IMR-90 (cell line): ENCODE measurements at regions not wholly inside any gene's neighbourhood (a gene's known extent, or its start where the extent isn't known, plus 50 kb on each side); places are given as distances from the start of the nearest gene placed in this dataset.

ENCODE experiments used
- ATAC-seq: fragments of 200-7000 bp; cut with Tn5 transposase; 2 replicates; pipeline ENCODE4 v1.9.1; 2020; ENCODE audit warnings: low read depth, mild to moderate bottlenecking, moderate library complexity
- BruUV-seq: library from RNA; stranded (reverse); fragments of 400-500 nt; replicated peaks from 2 replicates; lab custom pipeline; 2021; lab: Mats Ljungman, UMichigan
- CTCF ChIA-PET: fragments of 300-600 bp; formaldehyde crosslinking; extraction: SDS; loops from one replicate; lab custom pipeline; 2021; ENCODE audit warnings: antibody characterized with exemption; lab: Yijun Ruan, JAX
- POLR2A ChIA-PET: fragments of 300-600 bp; sonication (Branson Sonifier 250); formaldehyde crosslinking; loops from one replicate; lab custom pipeline; 2022; ENCODE audit warnings: antibody characterized with exemption; ENCODE audit not compliant: unreplicated experiment; lab: Charles Lee
- DNase-seq: peaks from one replicate; pipeline ENCODE4 v3.0.0; 2013
- H2AFZ ChIP-seq: replicated peaks from 2 replicates; pipeline ENCODE3; 2013; ENCODE audit warnings: low read length, mild to moderate bottlenecking; ENCODE audit not compliant: poor library complexity
- H2AK5ac ChIP-seq: 2 replicates; pipeline ENCODE4 v1.6.1; 2013; ENCODE audit warnings: low read depth, low read length, inconsistent platforms
- H2AK9ac ChIP-seq: replicated peaks from 2 replicates; pipeline ENCODE3; 2013; ENCODE audit warnings: mild to moderate bottlenecking, low read depth, low read length, moderate library complexity; ENCODE audit not compliant: poor library complexity
- H2BK120ac ChIP-seq: 2 replicates; pipeline ENCODE4 v1.6.1; 2013; ENCODE audit warnings: low read depth, low read length, inconsistent platforms
- H2BK15ac ChIP-seq: 3 replicates; pipeline ENCODE4 v1.6.1; 2013; ENCODE audit warnings: low read depth, low read length, inconsistent platforms
- H2BK20ac ChIP-seq: 2 replicates; pipeline ENCODE4 v1.6.1; 2013; ENCODE audit warnings: low read depth, mild to moderate bottlenecking, inconsistent platforms, low read length, moderate library complexity
- H2BK5ac ChIP-seq: 2 replicates; pipeline ENCODE4 v1.6.1; 2013; ENCODE audit warnings: mild to moderate bottlenecking, low read depth, low read length, inconsistent platforms; ENCODE audit not compliant: poor library complexity, severe bottlenecking
- H3K14ac ChIP-seq: replicated peaks from 2 replicates; pipeline ENCODE4 v1.6.1; 2013; ENCODE audit warnings: low read depth, low read length, inconsistent platforms
- H3K18ac ChIP-seq: 2 replicates; pipeline ENCODE4 v1.6.1; 2013; ENCODE audit warnings: low read depth, low read length, control low read depth
- H3K23ac ChIP-seq: 2 replicates; pipeline ENCODE4 v1.6.1; 2013; ENCODE audit warnings: low read depth, low read length, inconsistent platforms
- H3K27ac ChIP-seq: 2 replicates; pipeline ENCODE4 v1.5.1; 2013; ENCODE audit warnings: mild to moderate bottlenecking, control low read depth, low read length; ENCODE audit not compliant: insufficient read depth
- H3K27me3 ChIP-seq: 2 replicates; pipeline ENCODE4 v1.6.1; 2013; ENCODE audit warnings: low read length; ENCODE audit not compliant: control insufficient read depth, insufficient read depth
- H3K36me3 ChIP-seq: 2 replicates; pipeline ENCODE4 v1.6.1; 2013; ENCODE audit warnings: low read length, mixed read lengths; ENCODE audit not compliant: control insufficient read depth, insufficient read depth
- H3K4ac ChIP-seq: 2 replicates; pipeline ENCODE4 v1.6.1; 2013; ENCODE audit warnings: low read depth, low read length, inconsistent platforms
- H3K4me1 ChIP-seq: 2 replicates; pipeline ENCODE4 v1.6.1; 2013; ENCODE audit warnings: low read length, mixed read lengths; ENCODE audit not compliant: control insufficient read depth, insufficient read depth
- H3K4me2 ChIP-seq: 2 replicates; pipeline ENCODE4 v1.6.1; 2013; ENCODE audit warnings: low read depth, mild to moderate bottlenecking, control low read depth, low read length, moderate library complexity
- H3K4me3 ChIP-seq: 2 replicates; pipeline ENCODE4 v1.5.1; 2013; ENCODE audit warnings: low read depth, mild to moderate bottlenecking, control low read depth, low read length, moderate library complexity; ENCODE audit not compliant: insufficient read depth
- H3K56ac ChIP-seq: 2 replicates; pipeline ENCODE4 v1.6.1; 2013; ENCODE audit warnings: low read length, inconsistent platforms; ENCODE audit not compliant: insufficient read depth; ENCODE audit errors: extremely low read depth
- H3K79me1 ChIP-seq, 2 experiments: 2 replicates each; pipeline ENCODE4 v1.6.1; 2013; ENCODE audit warnings: low read length in 2 of 2, inconsistent platforms in 1 of 2, low read depth in 1 of 2
- H3K9ac ChIP-seq: 2 replicates; pipeline ENCODE4 v1.6.1; 2013; ENCODE audit warnings: low read depth, low read length, control low read depth
- H3K9me1 ChIP-seq: 2 replicates; pipeline ENCODE4 v1.6.1; 2013; ENCODE audit warnings: low read length, inconsistent platforms; ENCODE audit not compliant: insufficient read depth
- H3K9me3 ChIP-seq: 2 replicates; pipeline ENCODE4 v1.6.1; 2013; ENCODE audit warnings: low read length; ENCODE audit not compliant: control insufficient read depth, insufficient read depth
- H4K20me1 ChIP-seq: 2 replicates; pipeline ENCODE4 v1.6.1; 2013; ENCODE audit warnings: low read length, inconsistent platforms; ENCODE audit not compliant: insufficient read depth
- H4K5ac ChIP-seq: 2 replicates; pipeline ENCODE4 v1.6.1; 2013; ENCODE audit warnings: mild to moderate bottlenecking, low read depth, low read length, control low read depth
- H4K8ac ChIP-seq, 2 experiments: 2 replicates each; pipeline ENCODE4 v1.6.1; 2013; ENCODE audit warnings: low read depth in 2 of 2, low read length in 2 of 2, control low read depth in 1 of 2, inconsistent platforms in 1 of 2
- H4K91ac ChIP-seq: 2 replicates; pipeline ENCODE4 v1.6.1; 2013; ENCODE audit warnings: low read depth, low read length, inconsistent platforms; ENCODE audit not compliant: insufficient read depth
- BHLHE40 ChIP-seq: fragments of 150-350 bp; IDR thresholded peaks from 2 replicates; pipeline ENCODE4 v1.6.1; 2016; ENCODE audit warnings: mild to moderate bottlenecking, low read depth, low read length
- CEBPB ChIP-seq: IDR thresholded peaks from 2 replicates; pipeline ENCODE4 v1.6.1; 2012; ENCODE audit warnings: low read depth, low read length, improper control_type of control experiment
- ELK1 ChIP-seq: fragments of 150-350 bp; IDR thresholded peaks from 2 replicates; pipeline ENCODE4 v1.6.1; 2016; ENCODE audit warnings: low read depth, mild to moderate bottlenecking, low read length, moderate library complexity, borderline replicate concordance
- FOS ChIP-seq: fragments of 150-350 bp; IDR thresholded peaks from 2 replicates; pipeline ENCODE4 v1.6.1; 2016; ENCODE audit warnings: low read depth, low read length
- MAFK ChIP-seq: IDR thresholded peaks from 2 replicates; pipeline ENCODE4 v1.6.1; 2012; ENCODE audit warnings: low read depth, low read length, improper control_type of control experiment
- MXI1 ChIP-seq: IDR thresholded peaks from 2 replicates; pipeline ENCODE4 v1.6.1; 2012; ENCODE audit warnings: low read depth, mild to moderate bottlenecking, low read length, moderate library complexity, borderline replicate concordance
- POLR2A ChIP-seq: IDR thresholded peaks from 2 replicates; pipeline ENCODE4 v1.6.1; 2012; ENCODE audit warnings: mild to moderate bottlenecking, low read depth, low read length
- RAD21 ChIP-seq: IDR thresholded peaks from 2 replicates; pipeline ENCODE4 v1.6.1; 2012; ENCODE audit warnings: low read length, improper control_type of control experiment
- SMC3 ChIP-seq: fragments of 150-350 bp; IDR thresholded peaks from 2 replicates; pipeline ENCODE4 v1.6.1; 2016; ENCODE audit warnings: low read depth, mild to moderate bottlenecking, antibody characterized with exemption, low read length, moderate library complexity
- USF2 ChIP-seq: fragments of 150-350 bp; IDR thresholded peaks from 2 replicates; pipeline ENCODE4 v1.6.1; 2017; ENCODE audit warnings: mild to moderate bottlenecking, antibody characterized with exemption, low read length, low read depth
- WGBS, 2 experiments: methylation state at CpG; one replicate each; pipeline versions ENCODE4 v1.1.5 to v1.1.7; 2013; ENCODE audit warnings: missing lambda C conversion rate in 2 of 2; ENCODE audit not compliant: insufficient read length in 1 of 2; ENCODE audit errors: extremely low coverage in 2 of 2; 5-methylcytosine and 5-hydroxymethylcytosine counted together
- dilution Hi-C: fragments of 300-500 bp; cut with HindIII; formaldehyde crosslinking; loops from one replicate; pipeline ENCODE4 v1.14.3; 2018; ENCODE audit warnings: low sequenced_read_pairs; ENCODE audit not compliant: unreplicated experiment
- in situ Hi-C: fragments of 300-500 bp; cut with MboI; formaldehyde crosslinking; loops from 3 replicates; pipeline ENCODE4 v1.14.3; 2019; ENCODE audit warnings: low sequenced_read_pairs, inconsistent platforms, mixed read lengths
- intact Hi-C: fragments of 100-400 bp; cut with micrococcal nuclease; formaldehyde crosslinking; loops from 2 replicates; pipeline ENCODE4 v1.10.0; 2022

- no peak overlapping the region for H2AFZ ChIP-seq
- H3K14ac ChIP-seq: no peak overlapping the region
- H3K9ac ChIP-seq: no peak overlapping the region
- no peak overlapping the region for H3K18ac ChIP-seq
- ChIA-PET POLR2A (no interaction called here), CTCF (no interaction called here)
- no peak for ATAC-seq
- no peak overlapping the region for H2BK120ac ChIP-seq
- peaks cover 2% of the 10 kb centered on the region; the same call in 1 of the 2 replicates for H3K4me1 ChIP-seq
- no peaks in the 10 kb centered on the region for H3K79me1 ChIP-seq
- H4K5ac ChIP-seq: no peak overlapping the region
- no peak overlapping the region for H3K4ac ChIP-seq
- in situ Hi-C loops (no loop called here), intact Hi-C loops (no loop called here), dilution Hi-C loops (no loop called here)
- no peak overlapping the region for H4K91ac ChIP-seq
- no peak overlapping the region for H3K56ac ChIP-seq
- no peaks in the 10 kb centered on the region for H3K36me3 ChIP-seq
- BruUV-seq: no TSS peak
- H3K4me2 ChIP-seq: no peak overlapping the region
- TF ChIP-seq MAFK (no peak), MXI1 (no peak), SMC3 (no peak), ELK1 (no peak), POLR2A (no peak), RAD21 (no peak), BHLHE40 (no peak), FOS (no peak), USF2 (no peak), CEBPB (no peak)
- H4K8ac ChIP-seq: no peak overlapping the region
- H3K4me3 ChIP-seq: no peak overlapping the region
- no peak overlapping the region for H2BK15ac ChIP-seq
- no peak overlapping the region for H3K27ac ChIP-seq
- H2AK5ac ChIP-seq: no peak overlapping the region
- no peak overlapping the region for H2AK9ac ChIP-seq
- no peaks in the 10 kb centered on the region for H3K9me3 ChIP-seq
- no peak overlapping the region for H3K23ac ChIP-seq
- H3K27me3 ChIP-seq: no peaks in the 10 kb centered on the region
- no peak overlapping the region for H2BK20ac ChIP-seq
- no peak overlapping the region for H2BK5ac ChIP-seq
- DNase-seq: no peak
- H4K20me1 ChIP-seq: no peaks in the 10 kb centered on the region
- no peaks in the 10 kb centered on the region for H3K9me1 ChIP-seq
- 60% methylated on average over 1 of the region's 3 CpGs; no CpG with 5 or more reads in 1 of the 2 experiments for WGBS, 2 experiments
Observed at GRCh38 chr3:106813742-106814141, 563.5 kb upstream of the CCDC54 start.
